T-helper 1 cell treated with Interleukin-12 subunit alpha and Interleukin-12 subunit beta and Interleukin-4 antibody, amounts not matched to agents 30 μg/mL and 1 μg/mL, for 36 hours (primary cell): ENCODE measurements at regions not wholly inside any gene's neighbourhood (a gene's known extent, or its start where the extent isn't known, plus 50 kb on each side); places are given as distances from the start of the nearest gene placed in this dataset.
"Not testable (repeated sequence)": the region's sequence is repeated elsewhere in the genome, so short reads cannot be mapped to it uniquely, and the experiment has no call there.

Source experiments
- H3K27ac Mint-ChIP-seq: one replicate; pipeline ENCODE4 v1.8.0; 2021; ENCODE audit warnings: mild to moderate bottlenecking, mixed read lengths
- H3K27me3 Mint-ChIP-seq: one replicate; pipeline ENCODE4 v1.8.0; 2021; ENCODE audit warnings: low read depth, mixed read lengths
- H3K36me3 Mint-ChIP-seq: one replicate; pipeline ENCODE4 v1.8.0; 2021; ENCODE audit warnings: low read depth, mixed read lengths
- H3K4me1 Mint-ChIP-seq: one replicate; pipeline ENCODE4 v1.8.0; 2021; ENCODE audit warnings: low read depth, mixed read lengths
- H3K4me3 Mint-ChIP-seq: one replicate; pipeline ENCODE4 v1.8.0; 2021; ENCODE audit warnings: mild to moderate bottlenecking, moderate library complexity, mixed read lengths
- H3K9me3 Mint-ChIP-seq: one replicate; pipeline ENCODE4 v1.8.0; 2021; ENCODE audit warnings: mixed read lengths

GRCh38 chr20:40287683-40288082 lies 401.4 kb downstream of the MAFB start:
- Mint-ChIP-seq H3K4me3 (no peak overlapping the region), H3K36me3 (no peaks in the 10 kb centered on the region), H3K4me1 (no peaks in the 10 kb centered on the region), H3K27ac (no peak overlapping the region), H3K9me3 (no peaks in the 10 kb centered on the region), H3K27me3 (no peaks in the 10 kb centered on the region)

GRCh38 chr20:40286975-40287531 lies 402.0 kb downstream of the MAFB start:
- Mint-ChIP-seq H3K36me3 (no peaks in the 10 kb centered on the region), H3K27me3 (no peaks in the 10 kb centered on the region), H3K4me3 (no peak overlapping the region), H3K4me1 (no peaks in the 10 kb centered on the region), H3K9me3 (no peaks in the 10 kb centered on the region), H3K27ac (no peak overlapping the region)

DNA sequence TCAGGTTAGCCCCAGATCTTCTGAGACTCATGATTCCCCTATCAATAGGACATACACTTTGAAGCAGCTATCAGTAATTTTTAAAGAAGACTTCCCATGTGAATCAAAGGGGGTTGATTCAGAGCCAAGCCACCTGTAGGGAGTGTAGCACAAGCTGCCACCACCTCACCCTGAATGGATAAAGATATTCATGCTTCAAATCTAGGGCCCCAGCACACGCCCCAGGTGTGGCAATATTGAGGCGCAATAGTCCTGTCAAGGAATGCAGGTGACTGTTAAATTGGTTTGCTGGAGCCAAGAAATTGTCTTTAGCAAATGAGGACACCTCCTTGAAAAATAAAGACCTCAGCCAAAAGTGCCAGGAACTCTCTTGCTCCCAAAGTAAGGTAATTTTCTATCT lies 404.4 kb downstream of the MAFB start:
- Mint-ChIP-seq H3K27ac (no peak overlapping the region), H3K4me3 (no peak overlapping the region), H3K4me1 (no peaks in the 10 kb centered on the region), H3K9me3 (no peaks in the 10 kb centered on the region), H3K27me3 (no peaks in the 10 kb centered on the region), H3K36me3 (no peaks in the 10 kb centered on the region)

DNA sequence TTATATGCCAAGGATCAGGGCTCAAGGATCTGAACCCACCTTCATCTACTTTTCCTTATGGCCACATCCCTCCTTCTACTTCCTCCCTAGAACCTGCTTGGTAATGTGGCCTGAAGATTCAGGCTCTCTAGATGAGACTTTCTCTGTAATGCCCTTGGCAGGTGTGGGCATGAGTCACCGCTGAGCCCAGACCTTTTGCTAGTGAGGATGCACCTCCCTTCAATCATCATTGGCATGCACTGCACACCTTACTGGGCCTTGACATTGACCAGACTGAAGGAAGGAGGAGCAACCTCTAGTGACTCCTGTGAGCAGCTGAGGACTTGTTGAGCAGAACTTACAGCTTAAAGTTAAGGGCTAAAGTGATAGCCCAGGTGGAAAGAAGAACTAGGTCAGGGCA lies 405.3 kb downstream of the MAFB start:
- H3K9me3 Mint-ChIP-seq = no peaks in the 10 kb centered on the region
- no peaks in the 10 kb centered on the region for H3K4me1 Mint-ChIP-seq
- H3K4me3 Mint-ChIP-seq = no peak overlapping the region
- H3K36me3 Mint-ChIP-seq = no peaks in the 10 kb centered on the region
- no peak overlapping the region for H3K27ac Mint-ChIP-seq
- no peaks in the 10 kb centered on the region for H3K27me3 Mint-ChIP-seq

- H3K27ac Mint-ChIP-seq = no peak overlapping the region
- H3K4me3 Mint-ChIP-seq = no peak overlapping the region
- no peaks in the 10 kb centered on the region for H3K27me3 Mint-ChIP-seq
- no peaks in the 10 kb centered on the region for H3K9me3 Mint-ChIP-seq
- no peaks in the 10 kb centered on the region for H3K4me1 Mint-ChIP-seq
- H3K36me3 Mint-ChIP-seq = no peaks in the 10 kb centered on the region
These were observed 406.1 kb downstream of the MAFB start for GRCh38 chr20:40282941-40283340.

- Mint-ChIP-seq H3K9me3 (no peaks in the 10 kb centered on the region), H3K4me1 (no peaks in the 10 kb centered on the region), H3K27me3 (no peaks in the 10 kb centered on the region), H3K27ac (no peak overlapping the region), H3K4me3 (no peak overlapping the region), H3K36me3 (no peaks in the 10 kb centered on the region)
These were observed 406.5 kb downstream of the MAFB start for GRCh38 chr20:40282541-40282940.

GRCh38 chr20:40280616-40281015 lies 408.4 kb downstream of the MAFB start:
- no peaks in the 10 kb centered on the region for H3K27me3 Mint-ChIP-seq
- H3K9me3 Mint-ChIP-seq = no peaks in the 10 kb centered on the region
- H3K4me1 Mint-ChIP-seq = no peaks in the 10 kb centered on the region
- H3K27ac Mint-ChIP-seq = no peak overlapping the region
- H3K36me3 Mint-ChIP-seq = no peaks in the 10 kb centered on the region
- H3K4me3 Mint-ChIP-seq = no peak overlapping the region

DNA sequence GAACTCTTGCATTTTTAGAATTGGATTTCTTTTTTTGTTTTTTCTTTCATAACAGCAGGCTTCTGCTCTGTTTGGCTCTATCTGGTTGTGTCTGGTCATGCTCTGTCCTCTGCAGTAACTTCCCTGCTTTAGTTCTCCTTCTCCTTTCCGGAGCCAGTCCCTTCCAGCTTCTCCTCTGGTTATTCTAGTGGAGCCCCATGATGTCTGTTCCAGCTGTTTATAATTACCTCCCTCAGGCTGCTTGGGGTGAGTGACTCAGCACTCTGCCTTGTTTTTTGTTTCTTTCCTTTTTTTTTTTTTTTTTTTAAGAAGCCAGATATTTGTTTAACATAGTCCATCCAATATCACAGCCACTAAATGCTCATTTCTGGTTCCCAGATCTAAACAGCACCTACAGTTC lies 409.6 kb downstream of the MAFB start:
- Mint-ChIP-seq H3K4me1 (no peaks in the 10 kb centered on the region), H3K36me3 (no peaks in the 10 kb centered on the region), H3K27ac (no peak overlapping the region), H3K9me3 (no peaks in the 10 kb centered on the region), H3K27me3 (no peaks in the 10 kb centered on the region), H3K4me3 (no peak overlapping the region)

- no peaks in the 10 kb centered on the region for H3K36me3 Mint-ChIP-seq
- H3K27ac Mint-ChIP-seq = no peak overlapping the region
- H3K4me3 Mint-ChIP-seq = no peak overlapping the region
- no peaks in the 10 kb centered on the region for H3K4me1 Mint-ChIP-seq
- no peaks in the 10 kb centered on the region for H3K9me3 Mint-ChIP-seq
- no peaks in the 10 kb centered on the region for H3K27me3 Mint-ChIP-seq
These were observed 410.4 kb downstream of the MAFB start for GRCh38 chr20:40278673-40279072.

DNA sequence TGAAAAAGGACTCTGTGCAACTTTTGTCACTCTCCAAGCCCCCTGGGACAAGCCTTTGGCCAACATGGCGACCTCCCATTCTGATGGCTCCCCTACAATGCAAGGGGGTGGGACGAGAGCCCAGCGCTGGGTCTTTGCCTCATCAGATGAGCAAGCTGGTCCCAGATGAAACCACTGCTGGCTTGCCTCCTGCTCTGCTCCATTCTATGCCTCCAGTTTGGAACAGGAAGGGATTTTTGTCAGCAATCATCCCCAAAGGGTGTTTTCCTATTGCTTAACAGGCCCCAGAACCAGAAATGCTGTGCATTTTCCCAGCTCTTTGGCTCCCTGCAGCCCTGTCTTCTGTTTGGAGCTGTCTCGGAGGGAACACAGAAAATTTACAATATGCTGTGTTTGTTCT lies 412.7 kb downstream of the MAFB start:
- Mint-ChIP-seq H3K9me3 (no peaks in the 10 kb centered on the region), H3K36me3 (no peaks in the 10 kb centered on the region), H3K27ac (no peak overlapping the region), H3K27me3 (no peaks in the 10 kb centered on the region), H3K4me3 (no peak overlapping the region), H3K4me1 (no peaks in the 10 kb centered on the region)

DNA sequence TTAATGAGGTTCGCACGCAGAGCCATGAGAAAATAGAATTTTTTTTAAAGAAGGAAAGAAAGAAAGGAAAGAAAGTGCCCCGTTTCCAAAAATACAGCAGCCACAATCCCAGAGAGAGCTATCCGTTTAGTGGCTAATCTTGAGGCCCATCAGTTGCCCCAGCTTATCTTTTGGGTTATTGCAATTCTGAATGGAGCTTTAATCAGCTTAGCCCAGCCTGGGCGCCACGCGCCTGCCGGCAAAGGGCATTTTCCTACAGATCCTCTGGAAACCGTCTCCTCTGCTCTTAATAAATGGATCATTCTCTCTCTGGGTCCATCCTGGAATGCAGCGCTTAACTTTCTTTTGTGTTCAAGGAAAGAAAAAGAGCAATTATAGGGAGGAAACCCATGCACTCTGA lies 413.3 kb downstream of the MAFB start:
- no peaks in the 10 kb centered on the region for H3K36me3 Mint-ChIP-seq
- H3K9me3 Mint-ChIP-seq = no peaks in the 10 kb centered on the region
- no peak overlapping the region for H3K27ac Mint-ChIP-seq
- no peaks in the 10 kb centered on the region for H3K4me1 Mint-ChIP-seq
- no peak overlapping the region for H3K4me3 Mint-ChIP-seq
- H3K27me3 Mint-ChIP-seq = no peaks in the 10 kb centered on the region

GRCh38 chr20:40274912-40275533 lies 414.0 kb downstream of the MAFB start:
- no peaks in the 10 kb centered on the region for H3K4me1 Mint-ChIP-seq
- H3K9me3 Mint-ChIP-seq = no peaks in the 10 kb centered on the region
- no peak overlapping the region for H3K4me3 Mint-ChIP-seq
- no peaks in the 10 kb centered on the region for H3K36me3 Mint-ChIP-seq
- H3K27ac Mint-ChIP-seq = no peak overlapping the region
- H3K27me3 Mint-ChIP-seq = no peaks in the 10 kb centered on the region

GRCh38 chr20:40269274-40269673 lies 419.8 kb downstream of the MAFB start:
- not testable (repeated sequence) for H3K4me1 Mint-ChIP-seq, H3K27ac Mint-ChIP-seq, H3K4me3 Mint-ChIP-seq, H3K27me3 Mint-ChIP-seq, H3K9me3 Mint-ChIP-seq, H3K36me3 Mint-ChIP-seq

- Mint-ChIP-seq H3K4me3 (no peak overlapping the region), H3K4me1 (no peaks in the 10 kb centered on the region), H3K36me3 (no peaks in the 10 kb centered on the region), H3K27me3 (no peaks in the 10 kb centered on the region), H3K9me3 (no peaks in the 10 kb centered on the region), H3K27ac (no peak overlapping the region)
These were observed 420.5 kb downstream of the MAFB start for GRCh38 chr20:40268321-40269075.

GRCh38 chr20:40265825-40266533 lies 423.1 kb downstream of the MAFB start:
- Mint-ChIP-seq H3K9me3 (no peaks in the 10 kb centered on the region), H3K4me3 (no peak overlapping the region), H3K36me3 (no peaks in the 10 kb centered on the region), H3K27me3 (no peaks in the 10 kb centered on the region), H3K27ac (no peak overlapping the region), H3K4me1 (no peaks in the 10 kb centered on the region)
